Right lobe of liver (tissue), 6 donors: ENCODE measurements at regions not wholly inside any gene's neighbourhood (a gene's known extent, or its start where the extent isn't known, plus 50 kb on each side); places are given as distances from the start of the nearest gene placed in this dataset.

Experiments used
- ATAC-seq, 4 donors: fragments of 200-7000 bp; cut with Tn5 transposase; one replicate each; pipeline ENCODE4 v1.9.1; 2020; ENCODE audit warnings: mild to moderate bottlenecking in 4 of 4, moderate library complexity in 4 of 4
- DNase-seq, 3 donors: peaks; one replicate each; pipeline ENCODE4 v3.0.0-alpha.2; 2020
- H3K27ac ChIP-seq, 3 donors: fragments of 200-600 bp; one replicate each; pipeline ENCODE4 v1.8.0; 2022
- H3K27me3 ChIP-seq, 2 donors: fragments of 200-600 bp; one replicate each; pipeline ENCODE4 v1.8.0; 2022
- H3K36me3 ChIP-seq, 4 donors: fragments of 200-600 bp; sonication (generic) in 1 of 4; one replicate each; pipeline versions ENCODE4 v1.5.1 to v1.8.0; 2017 to 2022; ENCODE audit warnings: control low read depth in 1 of 4
- H3K4me1 ChIP-seq, 4 donors: fragments of 200-600 bp; sonication (generic) in 1 of 4; one replicate each; pipeline versions ENCODE4 v1.5.1 to v1.8.0; 2017 to 2022; ENCODE audit warnings: control low read depth in 1 of 4
- H3K4me3 ChIP-seq, 3 donors: fragments of 200-600 bp; one replicate each; pipeline ENCODE4 v1.8.0; 2022
- H3K9me3 ChIP-seq, 4 donors: fragments of 200-600 bp; sonication (generic) in 1 of 4; one replicate each; pipeline versions ENCODE4 v1.5.1 to v1.8.0; 2017 to 2022; ENCODE audit warnings: control low read depth in 1 of 4
- CTCF ChIP-seq, 4 donors: fragments of 200-600 bp in 3 of 4; fragments of 450-650 bp in 1 of 4; IDR thresholded peaks; one replicate each; pipeline versions ENCODE4 v1.5.1 to v1.8.0; 2016 to 2022; ENCODE audit warnings: antibody characterized with exemption in 4 of 4, mild to moderate bottlenecking in 2 of 4
- POLR2A ChIP-seq: fragments of 450-650 bp; IDR thresholded peaks from one replicate; pipeline ENCODE4 v1.6.1; 2017; ENCODE audit warnings: antibody characterized with exemption, mild to moderate bottlenecking
- WGBS: methylation state at CpG from one replicate; pipeline ENCODE4 v1.1.6; 2018; ENCODE audit warnings: low coverage, low lambda C conversion rate; ENCODE audit not compliant: insufficient coverage; ENCODE audit errors: missing lambda C conversion rate; 5-methylcytosine and 5-hydroxymethylcytosine counted together
- intact Hi-C, 2 donors: fragments of 100-400 bp; cut with DNase I; formaldehyde crosslinking; loops; one replicate each; pipeline versions ENCODE4 v1.11.2 to v1.14.1; 2022
- donor health status: DM: no; HTN: yes; CAD: no.
- donor health status: DM: no; HTN: no; CAD: no.
- donor health status: DM: no; HTN: no; CAD: no.
- donor health status: DM: no; HTN: yes; CAD: no.
- donor health status: DM: no; HTN: yes; CAD: no.

- DNase-seq, result no peak
- Histone ChIP-seq H3K4me3 (no peak overlapping the region), H3K9me3 (no peaks in the 10 kb centered on the region), H3K27me3 (no peaks in the 10 kb centered on the region), H3K27ac (no peak overlapping the region), H3K4me1 (no peaks in the 10 kb centered on the region), H3K36me3 (no peaks in the 10 kb centered on the region)
- TF ChIP-seq CTCF (IDR thresholded peaks at IDR 0.05) (no peak), POLR2A (no peak)
- 66% methylated on average over 3 of the region's 4 CpGs for WGBS
- no peak for ATAC-seq
- intact Hi-C loops, result loop anchor here in 1 of 2 donors (10.0 kb wide), 1 partner anchor 175 kb away; the partner anchor contains the start of gene ARID2
Measured at GRCh38 chr12:45549337-45549902, 180.1 kb upstream of the ARID2 start.

- 84% methylated on average over 3 of the region's 3 CpGs for WGBS
- no peak overlapping the region for H3K27ac ChIP-seq
- intact Hi-C loops, result no loop called here
- no peaks in the 10 kb centered on the region for H3K36me3 ChIP-seq
- no peaks in the 10 kb centered on the region for H3K4me1 ChIP-seq
- no peak for TF ChIP-seq POLR2A
- TF ChIP-seq CTCF (IDR thresholded peaks at IDR 0.05), result no peak
- ATAC-seq (no peak), DNase-seq (no peak)
- H3K4me3 ChIP-seq, result no peak overlapping the region
- no peaks in the 10 kb centered on the region for H3K27me3 ChIP-seq
- no peaks in the 10 kb centered on the region for H3K9me3 ChIP-seq
Measured at GRCh38 chr12:45553204-45553603, 176.3 kb upstream of the ARID2 start.

- H3K4me1 ChIP-seq, result no peaks in the 10 kb centered on the region
- H3K27ac ChIP-seq, result no peak overlapping the region
- no peak overlapping the region for H3K4me3 ChIP-seq
- intact Hi-C loops, result no loop called here
- H3K27me3 ChIP-seq, result no peaks in the 10 kb centered on the region
- ATAC-seq (peak in 3 of 4 donors; percentile 26 to 42 (median 33)), DNase-seq (no peak)
- TF ChIP-seq POLR2A (no peak), CTCF (IDR thresholded peaks at IDR 0.05) (no peak)
- no peaks in the 10 kb centered on the region for H3K36me3 ChIP-seq
- H3K9me3 ChIP-seq, result no peaks in the 10 kb centered on the region
Measured at GRCh38 chr12:45557016-45557415, 172.5 kb upstream of the ARID2 start.

- Histone ChIP-seq H3K27me3 (no peaks in the 10 kb centered on the region), H3K9me3 (no peaks in the 10 kb centered on the region), H3K4me3 (no peak overlapping the region), H3K36me3 (no peaks in the 10 kb centered on the region), H3K27ac (no peak overlapping the region), H3K4me1 (no peaks in the 10 kb centered on the region)
- WGBS, result 95% methylated on average over 4 of the region's 4 CpGs
- TF ChIP-seq POLR2A, result no peak
- no peak for TF ChIP-seq CTCF (IDR thresholded peaks at IDR 0.05)
- DNase-seq (no peak), ATAC-seq (no peak)
- intact Hi-C loops, result no loop called here
Measured at GRCh38 chr12:45558353-45558752, 171.2 kb upstream of the ARID2 start.

GRCh38 chr12:45559537-45559936 lies 170.0 kb upstream of the ARID2 start:
- Histone ChIP-seq H3K27me3 (no peaks in the 10 kb centered on the region), H3K36me3 (no peaks in the 10 kb centered on the region), H3K4me1 (no peaks in the 10 kb centered on the region), H3K9me3 (no peaks in the 10 kb centered on the region), H3K4me3 (no peak overlapping the region), H3K27ac (no peak overlapping the region)
- WGBS, result 93% methylated on average over 3 of the region's 3 CpGs
- intact Hi-C loops, result no loop called here
- DNase-seq (no peak), ATAC-seq (no peak)
- TF ChIP-seq POLR2A (no peak), CTCF (IDR thresholded peaks at IDR 0.05) (no peak)
